ENCODE measurements at regions not wholly inside any gene's neighbourhood (a gene's known extent, or its start where the extent isn't known, plus 50 kb on each side); places are given as distances from the start of the nearest gene placed in this dataset.
"Not testable (repeated sequence)": the region's sequence is repeated elsewhere in the genome, so short reads cannot be mapped to it uniquely, and the experiment has no call there.

DNA sequence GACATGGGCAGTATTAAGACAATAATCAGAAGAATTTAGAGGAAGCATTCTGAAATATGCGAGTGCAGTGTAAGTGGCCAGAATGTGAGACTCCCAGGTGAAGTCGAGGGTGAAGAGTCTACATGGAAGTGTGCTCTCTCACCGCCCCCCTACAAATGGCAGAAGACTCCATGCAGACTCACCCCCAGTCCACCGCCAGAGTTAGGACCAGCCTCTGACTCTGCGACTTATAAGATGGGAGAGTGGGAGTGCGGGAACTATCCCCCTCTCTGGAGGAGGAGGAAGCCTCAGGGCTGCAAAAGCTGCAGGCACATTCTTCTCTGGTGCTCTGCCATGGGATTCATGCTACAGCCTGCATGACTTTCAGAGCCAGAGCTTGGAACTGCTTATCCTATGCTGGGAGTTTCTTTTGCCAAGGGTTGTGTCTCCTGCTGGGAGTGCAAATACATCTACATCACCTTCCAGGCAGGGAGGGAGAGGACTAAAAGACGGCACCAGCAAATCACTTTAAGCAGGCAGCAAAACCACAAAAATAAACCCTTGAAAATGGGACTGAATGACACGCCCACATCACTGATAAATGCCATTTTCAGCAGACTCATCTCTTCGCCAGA, 206.7 kb upstream of the SULF2 start:
- peak; percentile 94 for DNase-seq

GRCh38 chr20:47990507-47991150, 205.3 kb upstream of the SULF2 start:
- no peak for DNase-seq

- DNase-seq = peak; percentile 76
Measured at GRCh38 chr20:47989957-47990356, 204.7 kb upstream of the SULF2 start.

GRCh38 chr20:47988676-47989075, 203.4 kb upstream of the SULF2 start:
- DNase-seq = no peak

DNA sequence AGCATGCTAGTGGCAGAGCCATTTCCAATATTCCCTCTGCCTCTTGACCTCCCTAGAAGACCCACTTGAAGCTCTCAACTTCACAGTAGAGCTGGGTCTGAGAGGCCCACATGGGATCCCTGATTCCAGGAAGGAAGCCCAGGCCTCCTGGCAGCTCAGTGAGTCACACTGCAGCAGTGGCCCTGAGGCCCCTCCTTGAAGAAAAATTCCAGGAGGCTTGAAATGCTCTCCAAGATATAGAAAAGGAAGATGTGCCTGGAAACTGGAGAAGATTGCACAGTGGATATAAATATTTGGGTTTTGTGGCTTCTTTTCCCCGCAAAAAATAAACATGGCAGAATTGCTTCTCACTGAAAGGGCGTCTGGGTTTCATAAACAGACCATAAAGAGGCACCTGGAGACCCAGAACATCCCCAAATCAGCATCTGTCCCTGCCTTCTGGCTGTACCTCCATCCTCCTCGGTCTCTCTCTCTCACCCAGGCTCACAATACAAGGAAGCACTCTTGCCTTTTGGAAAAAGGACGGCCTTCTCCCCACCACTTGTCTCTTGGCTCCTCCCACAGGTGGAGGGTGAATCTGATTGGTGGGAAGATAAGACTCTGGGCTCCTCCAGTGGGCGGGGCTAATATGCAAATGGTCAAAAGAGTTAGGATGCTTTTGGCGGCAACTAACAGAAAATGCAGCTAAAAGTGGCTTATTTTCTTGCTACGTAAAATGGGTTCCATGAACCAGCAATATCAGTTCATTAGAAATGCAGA, 200.0 kb upstream of the SULF2 start:
- peak; percentile 13 for DNase-seq

DNA sequence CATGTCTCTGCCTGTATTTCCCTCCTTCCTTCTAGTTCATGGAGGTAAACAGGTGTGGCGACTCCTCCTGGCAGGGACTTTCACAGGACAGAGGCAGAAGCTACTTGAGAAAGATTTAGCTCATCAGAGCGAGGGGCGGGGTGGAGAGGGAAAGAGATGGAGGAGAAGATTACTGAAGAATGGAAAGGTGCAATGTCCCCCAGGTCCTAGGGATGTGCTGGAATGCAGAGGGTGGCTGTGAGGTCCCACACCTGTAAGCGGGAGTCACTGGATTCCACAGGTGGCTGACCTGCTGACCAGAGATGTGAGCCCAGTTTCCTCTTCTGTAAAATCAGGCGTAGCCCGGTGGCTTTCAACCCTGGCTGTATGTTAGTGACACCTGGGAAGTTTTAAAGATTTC, 199.2 kb upstream of the SULF2 start:
- no peak for DNase-seq

DNA sequence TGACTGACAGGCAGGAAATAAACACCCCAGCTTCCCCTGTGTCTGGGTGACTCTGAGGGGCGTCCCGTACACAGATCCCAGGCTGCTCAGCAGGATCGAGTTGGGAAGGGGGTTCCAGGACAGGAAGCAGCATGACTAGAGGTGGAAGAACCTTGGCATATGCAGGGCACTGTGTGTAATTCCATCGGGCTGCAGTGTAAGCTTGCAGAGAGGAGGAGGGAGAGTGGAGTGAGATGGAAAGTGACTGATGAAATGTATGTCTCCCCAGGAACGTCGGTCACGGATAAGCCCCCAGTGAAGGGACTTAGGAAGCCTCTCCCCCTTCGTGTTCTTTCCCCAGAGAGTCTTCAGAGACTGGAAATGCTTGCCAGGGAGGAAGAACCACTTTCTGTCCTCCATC, 198.4 kb upstream of the SULF2 start:
- DNase-seq = not testable (repeated sequence)

GRCh38 chr20:47982574-47983360, 197.5 kb upstream of the SULF2 start:
- DNase-seq = no peak

GRCh38 chr20:47981222-47981621, 195.9 kb upstream of the SULF2 start:
- DNase-seq = peak; percentile 62

DNA sequence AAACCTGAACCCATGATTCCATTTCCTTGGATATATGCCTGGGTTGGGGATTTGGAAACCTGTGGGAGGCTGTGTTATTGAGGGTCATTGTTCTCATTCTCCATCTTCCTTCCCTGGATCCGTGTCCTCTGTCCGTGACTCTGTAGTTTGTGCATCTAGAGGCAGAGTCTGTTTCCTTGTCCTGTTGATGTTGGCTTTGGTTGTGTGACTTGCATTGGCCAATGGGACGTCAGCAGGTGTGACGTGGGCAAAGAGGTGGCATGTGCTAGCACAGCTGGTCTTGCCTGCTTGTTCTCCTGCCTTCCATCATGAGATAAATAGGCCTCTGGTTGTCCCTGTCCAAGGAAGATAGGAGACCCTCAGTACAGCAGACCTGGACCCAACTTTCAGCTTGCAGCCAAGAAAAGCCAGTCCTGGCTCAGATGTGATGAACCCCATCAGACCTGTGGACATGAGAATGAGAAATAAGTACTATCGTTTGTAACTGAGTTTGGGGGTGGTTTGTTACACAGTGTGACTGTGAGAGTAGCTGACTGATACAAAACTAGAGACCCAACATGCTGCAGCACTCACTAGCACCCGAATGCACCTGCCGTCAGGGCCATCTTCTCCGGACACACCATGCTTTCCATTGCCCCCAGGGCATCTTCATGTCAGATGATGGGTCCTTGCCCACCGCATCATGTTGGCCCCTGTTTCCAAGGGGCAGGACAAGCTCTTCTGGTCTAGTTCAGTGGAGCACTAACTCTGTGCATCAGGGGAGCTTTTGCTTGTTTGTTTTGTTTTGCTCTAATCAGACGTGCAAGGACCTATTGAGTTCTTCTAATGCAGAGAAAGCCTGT, 195.3 kb upstream of the SULF2 start:
- no peak for DNase-seq

DNA sequence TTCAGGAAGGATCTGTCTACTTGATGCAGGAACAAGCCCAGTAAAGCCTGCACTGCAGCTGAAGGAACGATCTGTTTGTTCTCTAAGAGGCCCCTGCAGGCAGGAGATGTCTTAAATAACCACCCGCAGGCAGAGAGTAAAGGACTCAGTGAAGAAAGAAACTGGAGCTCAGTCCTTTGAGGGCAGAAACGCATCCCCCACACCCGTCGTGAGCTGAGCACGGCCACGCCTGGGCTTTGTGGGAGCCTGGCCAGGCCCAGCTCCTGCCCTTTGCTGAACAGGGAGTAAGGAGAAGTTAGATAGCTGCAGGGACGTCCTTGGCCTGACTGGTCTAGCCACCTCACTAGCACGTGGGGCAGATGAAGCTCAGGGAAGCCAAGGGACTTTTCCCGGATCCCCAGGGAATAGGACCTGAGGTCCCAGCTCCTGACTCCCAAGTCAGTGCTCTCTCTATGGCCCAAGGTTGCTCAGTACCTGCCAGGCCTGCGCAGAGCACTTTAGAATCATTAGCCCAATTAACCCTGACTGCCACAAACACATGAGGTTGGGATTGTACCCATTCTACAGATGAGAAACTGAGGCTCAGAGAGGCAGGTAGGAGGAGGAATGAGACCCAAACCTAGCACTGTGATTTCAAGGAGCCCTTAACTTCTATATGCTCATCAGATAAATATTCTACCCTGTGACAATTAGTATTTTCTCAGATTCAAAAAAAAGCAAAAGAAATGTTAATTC, 194.2 kb upstream of the SULF2 start:
- DNase-seq = not testable (repeated sequence)

DNA sequence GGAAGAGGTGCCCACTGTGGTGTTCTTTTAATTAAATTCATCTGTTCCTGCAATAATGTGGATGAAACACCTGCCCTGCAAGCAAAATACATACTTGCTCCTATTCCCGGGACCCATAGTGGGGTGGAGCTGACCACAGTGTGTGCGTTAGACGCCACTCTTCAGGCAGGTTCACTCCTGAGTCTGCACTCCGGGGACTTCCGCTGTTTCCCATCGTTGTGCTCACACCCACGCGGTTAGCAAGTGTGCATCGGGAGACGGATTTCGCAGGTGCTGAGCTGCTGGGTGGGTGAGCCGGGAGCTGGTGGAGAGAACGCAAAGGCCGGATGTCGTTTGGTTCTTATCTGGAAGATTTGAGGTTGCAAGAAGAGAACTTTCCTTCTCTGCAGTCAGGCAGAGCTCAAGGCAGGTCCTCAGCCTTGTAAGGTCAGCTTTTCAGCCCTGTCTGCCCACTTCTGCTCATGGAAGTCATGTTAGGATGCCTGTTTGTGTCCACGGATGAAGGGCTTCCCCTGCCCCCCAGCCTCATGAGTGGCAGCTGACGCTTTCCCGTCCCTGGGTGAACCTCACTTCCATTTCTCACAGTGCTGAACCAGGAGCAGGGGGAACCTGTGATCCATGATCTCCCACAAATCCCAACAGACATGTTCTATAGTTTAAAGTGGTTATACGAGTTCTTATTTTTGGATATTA, 193.3 kb upstream of the SULF2 start:
- not testable (repeated sequence) for DNase-seq

GRCh38 chr20:47977789-47978252, 192.5 kb upstream of the SULF2 start:
- DNase-seq = peak; percentile 60

DNA sequence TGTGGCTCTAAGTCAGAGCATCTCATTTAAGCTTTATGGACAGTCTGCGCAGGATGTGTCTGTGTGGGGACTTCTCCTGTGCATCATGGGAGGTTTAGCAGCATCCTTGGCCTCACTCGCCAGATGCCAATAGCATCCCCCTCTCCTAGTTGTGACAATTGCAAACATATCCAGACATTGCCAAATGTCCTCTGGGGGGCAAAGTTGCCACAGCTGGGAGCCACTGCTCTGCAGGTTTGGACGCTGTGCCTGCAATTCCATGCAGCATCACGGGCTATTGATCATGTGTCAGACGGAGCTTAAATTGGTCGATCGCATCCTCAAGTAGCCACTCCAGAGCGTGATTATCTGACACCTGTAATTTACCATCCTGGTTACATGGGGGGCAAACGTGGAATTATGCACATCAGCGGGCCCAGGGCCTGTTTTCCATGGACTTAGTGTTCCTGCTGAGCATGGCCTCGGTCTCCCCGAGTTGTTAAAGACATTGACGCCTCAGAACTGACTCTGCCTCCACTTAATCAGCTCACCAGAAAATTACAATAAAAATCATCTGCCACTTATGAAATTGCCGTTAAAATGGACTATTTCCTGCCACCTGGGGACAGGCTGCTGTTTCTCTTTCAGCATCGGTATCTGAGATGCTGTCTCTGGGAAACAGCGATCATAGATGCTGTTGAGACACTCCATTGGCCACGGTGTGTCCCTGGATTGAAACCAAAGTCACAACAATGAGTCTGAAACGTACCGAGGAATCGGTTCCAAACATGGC, 191.9 kb upstream of the SULF2 start:
- peak; percentile 70 for DNase-seq

DNA sequence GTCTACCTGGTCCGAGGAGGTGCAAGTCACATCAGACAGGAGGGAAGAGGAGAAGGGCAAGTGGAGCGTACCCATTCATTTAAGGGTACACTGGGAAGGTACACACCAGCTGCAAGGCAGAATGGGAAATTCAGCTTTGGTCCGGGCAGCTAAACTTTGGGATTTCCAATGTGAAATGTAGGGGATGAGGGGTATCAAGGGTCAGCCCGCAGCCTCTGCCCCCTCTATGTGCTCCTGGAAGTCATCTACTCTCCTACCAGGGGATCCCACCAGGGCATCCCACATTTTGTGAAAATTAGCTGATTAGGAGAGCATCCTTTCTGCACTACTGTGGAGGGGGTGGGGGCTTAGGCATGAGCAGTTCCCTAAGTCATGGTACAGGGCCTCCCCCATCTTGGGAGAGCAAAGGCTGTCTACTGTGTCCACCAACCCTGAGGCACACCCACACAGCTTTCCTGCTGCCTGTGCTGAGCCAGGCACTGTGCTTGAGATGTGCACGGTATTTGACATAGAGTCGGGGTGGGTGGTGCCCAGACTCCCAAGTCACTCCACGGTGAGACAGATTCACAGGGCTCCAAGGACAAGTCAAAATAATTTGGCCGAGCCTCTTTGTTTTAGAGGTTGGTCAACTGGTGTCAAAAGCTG, 189.1 kb upstream of the SULF2 start:
- no peak for DNase-seq

DNA sequence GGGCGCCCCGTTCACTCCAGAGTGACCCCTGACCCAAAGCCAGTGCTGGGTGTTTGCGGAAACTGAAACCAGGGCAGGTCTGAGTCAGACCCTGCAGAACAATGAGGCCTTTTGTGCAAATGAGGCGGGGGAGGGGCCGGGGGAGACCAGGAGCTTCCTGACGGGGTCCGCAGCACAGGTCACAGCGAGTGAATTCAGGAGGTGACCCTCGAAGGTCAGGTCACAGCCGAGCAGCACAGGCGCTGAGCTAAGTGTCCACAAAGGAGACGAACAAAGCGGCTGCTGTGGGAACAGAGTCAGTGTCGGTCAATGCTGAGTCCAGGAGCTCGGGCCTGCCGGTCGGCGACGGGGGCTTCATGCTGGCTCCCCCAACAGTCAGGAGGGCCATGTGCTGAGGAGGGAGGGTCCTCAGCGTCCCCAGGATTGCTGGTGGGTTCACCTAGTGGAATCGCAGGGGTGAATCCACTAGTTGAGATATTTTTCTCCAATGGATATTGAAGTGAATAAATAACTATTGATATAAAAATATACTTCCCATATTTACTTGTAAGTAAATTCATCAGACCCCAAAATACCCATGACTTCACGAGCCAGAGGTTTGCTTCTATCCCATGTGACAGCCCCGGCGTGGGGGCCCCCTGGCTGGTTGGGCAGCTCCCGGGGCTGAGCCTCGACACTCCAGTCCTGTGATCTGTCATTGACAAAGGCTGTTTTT, 188.4 kb upstream of the SULF2 start:
- DNase-seq = no peak

- DNase-seq = no peak
Measured at GRCh38 chr20:47972916-47973309, 187.6 kb upstream of the SULF2 start.

DNA sequence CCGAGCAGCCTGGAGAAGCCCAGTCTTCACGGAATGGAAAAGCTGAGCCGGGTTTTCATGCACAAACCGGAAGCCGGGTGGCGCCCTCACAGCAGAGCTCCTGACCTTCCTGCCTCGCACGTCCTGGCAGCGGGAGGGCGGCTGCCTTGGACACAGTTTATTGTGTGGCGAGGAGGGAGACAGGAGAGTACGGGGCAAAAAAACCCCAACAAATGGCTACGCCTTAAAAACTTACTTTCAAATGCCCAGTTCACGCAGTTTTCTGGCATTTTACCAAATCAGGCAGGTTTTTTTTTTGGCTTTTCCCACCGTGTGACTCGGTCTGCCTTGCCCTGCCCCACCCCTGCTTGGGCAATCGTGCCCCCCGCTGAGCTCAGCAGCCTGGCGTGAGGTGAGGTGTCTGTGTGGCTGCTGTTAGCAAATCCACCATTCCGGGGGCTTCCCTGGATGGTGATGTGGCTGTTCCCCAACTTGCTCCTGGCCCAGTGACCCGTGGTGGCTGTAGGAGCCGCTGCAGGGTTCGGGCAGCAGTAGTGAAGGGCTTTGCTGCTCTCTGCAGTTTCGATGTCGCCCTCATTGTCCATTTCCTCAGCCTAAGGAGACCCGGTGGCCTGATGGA, 187.1 kb upstream of the SULF2 start:
- DNase-seq = peak; percentile 56

Measured in NCI-H345 (cell line).